Keratinocyte (primary cell): ENCODE measurements at regions not wholly inside any gene's neighbourhood (a gene's known extent, or its start where the extent isn't known, plus 50 kb on each side); places are given as distances from the start of the nearest gene placed in this dataset.

Experiments
- DNase-seq: peaks from one replicate; pipeline ENCODE4 v3.0.0-alpha.2; 2011; ENCODE audit warnings: low read depth, missing footprints, low spot score
- FAIRE-seq: peaks from 2 replicates; lab custom pipeline; 2011; peaks lifted over from hg19 to GRCh38; lab: Jason Lieb, UNC
- H2AFZ ChIP-seq: 2 replicates; pipeline ENCODE4 v1.6.0; 2012; ENCODE audit warnings: low read length, control low read depth, inconsistent platforms; ENCODE audit not compliant: control insufficient read depth
- H3K27ac ChIP-seq: 2 replicates; pipeline ENCODE4 v1.5.1; 2011; ENCODE audit warnings: low read length; ENCODE audit not compliant: control insufficient read depth, insufficient read depth
- H3K27me3 ChIP-seq: 3 replicates; pipeline ENCODE4 v1.6.0; 2011; ENCODE audit warnings: low read length; ENCODE audit not compliant: control insufficient read depth, insufficient read depth; ENCODE audit errors: extremely low read depth
- H3K36me3 ChIP-seq, 2 experiments: 2 replicates in 1 of 2; 3 replicates in 1 of 2; pipeline ENCODE4 v1.5.1; 2011; ENCODE audit warnings: low read length in 2 of 2, mild to moderate bottlenecking in 1 of 2; ENCODE audit not compliant: control insufficient read depth in 2 of 2, insufficient read depth in 2 of 2; ENCODE audit errors: extremely low read depth in 1 of 2
- H3K4me1 ChIP-seq: 3 replicates; pipeline ENCODE4 v1.5.1; 2011; ENCODE audit warnings: low read length; ENCODE audit not compliant: control insufficient read depth, insufficient read depth; ENCODE audit errors: extremely low read depth
- H3K4me2 ChIP-seq: 3 replicates; pipeline ENCODE4 v1.6.0; 2011; ENCODE audit warnings: low read depth, low read length; ENCODE audit not compliant: control insufficient read depth, insufficient read depth; ENCODE audit errors: extremely low read depth
- H3K4me3 ChIP-seq, 3 experiments: fragments of 200-600 bp in 1 of 3; sonication (generic) in 1 of 3; 2 replicates in 2 of 3; 3 replicates in 1 of 3; pipeline ENCODE4 v1.5.1; 2011 to 2016; ENCODE audit warnings: low read length in 3 of 3, mild to moderate bottlenecking in 3 of 3, control low read depth in 2 of 3, inconsistent platforms in 1 of 3, low read depth in 1 of 3, mixed read lengths in 1 of 3, mixed run types in 1 of 3, moderate library complexity in 1 of 3; ENCODE audit not compliant: control insufficient read depth in 2 of 3, insufficient read depth in 2 of 3; ENCODE audit errors: extremely low read depth in 1 of 3
- H3K79me2 ChIP-seq: 2 replicates; pipeline ENCODE4 v1.6.0; 2012; ENCODE audit warnings: low read length; ENCODE audit not compliant: control insufficient read depth, insufficient read depth
- H3K9ac ChIP-seq: 3 replicates; pipeline ENCODE4 v1.6.0; 2011; ENCODE audit warnings: low read length; ENCODE audit not compliant: control insufficient read depth, insufficient read depth; ENCODE audit errors: extremely low read depth
- H3K9me1 ChIP-seq: 3 replicates; pipeline ENCODE4 v1.6.0; 2011; ENCODE audit warnings: low read length; ENCODE audit not compliant: control insufficient read depth, insufficient read depth; ENCODE audit errors: extremely low read depth
- H3K9me3 ChIP-seq: 2 replicates; pipeline ENCODE4 v1.5.1; 2012; ENCODE audit warnings: low read depth, low read length; ENCODE audit not compliant: control insufficient read depth
- H4K20me1 ChIP-seq: 3 replicates; pipeline ENCODE4 v1.6.0; 2011; ENCODE audit warnings: low read length; ENCODE audit not compliant: control insufficient read depth, insufficient read depth; ENCODE audit errors: extremely low read depth
- EZH2 ChIP-seq: IDR thresholded peaks from one replicate; pipeline ENCODE4 v1.6.1; 2012; ENCODE audit warnings: inconsistent platforms, mild to moderate bottlenecking, low read length, moderate library complexity
- dilution Hi-C: fragments of 300-500 bp; cut with MboI; formaldehyde crosslinking; loops from one replicate; pipeline ENCODE4 v1.7.0; 2020; ENCODE audit warnings: low sequenced_read_pairs; ENCODE audit not compliant: extremely low pct_ligation_motif_present
- TF ChIP-seq, protein P1 (sequence below), 3 experiments: IDR thresholded peaks in 1 of 3; conservative IDR thresholded peaks in 1 of 3; optimal IDR thresholded peaks in 1 of 3; 2 replicates in 2 of 3; 3 replicates in 1 of 3; pipeline versions ENCODE3 to v1.5.1; 2011; ENCODE audit warnings: low read length in 3 of 3, mild to moderate bottlenecking in 3 of 3, moderate library complexity in 2 of 3, control low read depth in 1 of 3, inconsistent platforms in 1 of 3; ENCODE audit not compliant: insufficient read depth in 2 of 3; ENCODE audit errors: extremely low read depth in 1 of 3

DNA sequence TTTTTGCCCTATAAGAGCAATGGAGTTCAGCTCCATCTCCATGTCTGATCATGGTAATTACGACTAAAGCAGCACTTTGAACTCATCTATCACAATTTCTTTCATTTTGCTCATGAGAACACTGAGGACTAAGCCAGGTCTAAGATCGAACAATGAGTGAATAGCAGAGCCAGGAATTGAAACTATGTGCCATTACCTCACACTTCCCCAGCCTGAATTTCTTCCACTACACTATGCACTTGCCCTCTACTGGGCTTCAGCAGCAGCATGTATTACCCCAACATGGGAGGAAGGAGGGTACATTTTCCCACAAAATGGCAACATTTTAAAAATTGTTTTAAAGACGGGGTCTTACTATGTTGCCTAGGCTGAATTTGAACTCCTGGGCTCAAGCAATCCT is 274.7 kb upstream of the FGF13 start:
- dilution Hi-C loops: no loop called here
- H3K4me2 ChIP-seq: no peak overlapping the region
- H3K36me3 ChIP-seq: no peaks in the 10 kb centered on the region
- H3K9ac ChIP-seq: no peak overlapping the region
- no peak for DNase-seq
- no peak for FAIRE-seq
- TF ChIP-seq, protein P1, sequence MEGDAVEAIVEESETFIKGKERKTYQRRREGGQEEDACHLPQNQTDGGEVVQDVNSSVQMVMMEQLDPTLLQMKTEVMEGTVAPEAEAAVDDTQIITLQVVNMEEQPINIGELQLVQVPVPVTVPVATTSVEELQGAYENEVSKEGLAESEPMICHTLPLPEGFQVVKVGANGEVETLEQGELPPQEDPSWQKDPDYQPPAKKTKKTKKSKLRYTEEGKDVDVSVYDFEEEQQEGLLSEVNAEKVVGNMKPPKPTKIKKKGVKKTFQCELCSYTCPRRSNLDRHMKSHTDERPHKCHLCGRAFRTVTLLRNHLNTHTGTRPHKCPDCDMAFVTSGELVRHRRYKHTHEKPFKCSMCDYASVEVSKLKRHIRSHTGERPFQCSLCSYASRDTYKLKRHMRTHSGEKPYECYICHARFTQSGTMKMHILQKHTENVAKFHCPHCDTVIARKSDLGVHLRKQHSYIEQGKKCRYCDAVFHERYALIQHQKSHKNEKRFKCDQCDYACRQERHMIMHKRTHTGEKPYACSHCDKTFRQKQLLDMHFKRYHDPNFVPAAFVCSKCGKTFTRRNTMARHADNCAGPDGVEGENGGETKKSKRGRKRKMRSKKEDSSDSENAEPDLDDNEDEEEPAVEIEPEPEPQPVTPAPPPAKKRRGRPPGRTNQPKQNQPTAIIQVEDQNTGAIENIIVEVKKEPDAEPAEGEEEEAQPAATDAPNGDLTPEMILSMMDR (optimal IDR thresholded peaks at IDR 0.05 in 1 of 3, IDR thresholded peaks at IDR 0.05 in 1 of 3, conservative IDR thresholded peaks at IDR 0.05 in 1 of 3; ENCODE audit: extremely low read depth in 1 of 3, insufficient read depth in 2 of 3, low read length in 3 of 3): no peak
- TF ChIP-seq EZH2: no peak
- no peaks in the 10 kb centered on the region for H3K79me2 ChIP-seq
- no peaks in the 10 kb centered on the region for H3K9me3 ChIP-seq
- H2AFZ ChIP-seq: no peak overlapping the region
- no peaks in the 10 kb centered on the region for H3K27me3 ChIP-seq
- no peaks in the 10 kb centered on the region for H4K20me1 ChIP-seq
- no peaks in the 10 kb centered on the region for H3K9me1 ChIP-seq
- H3K4me3 ChIP-seq: no peak overlapping the region
- H3K4me1 ChIP-seq: no peaks in the 10 kb centered on the region
- H3K27ac ChIP-seq: no peak overlapping the region

DNA sequence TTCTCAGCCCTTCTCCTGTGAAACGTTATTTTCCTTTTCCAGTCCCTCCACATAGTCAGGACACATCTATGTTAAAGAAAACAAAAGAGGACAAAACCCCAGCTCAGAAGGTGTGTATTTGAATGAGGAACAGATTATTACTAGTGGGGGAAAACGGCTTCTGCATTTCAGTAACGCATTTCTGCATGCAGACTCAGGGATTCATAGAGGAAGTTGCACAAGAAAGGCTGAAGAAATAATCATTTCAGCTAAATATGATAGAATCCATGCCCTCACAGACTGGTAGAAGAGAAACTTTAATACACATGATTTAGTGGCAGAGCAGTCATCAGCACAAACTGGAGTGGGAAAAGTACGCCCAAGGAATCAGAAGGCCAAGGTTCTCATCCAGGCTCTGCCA is 270.8 kb upstream of the FGF13 start:
- H3K27me3 ChIP-seq: no peaks in the 10 kb centered on the region
- TF ChIP-seq EZH2: no peak
- TF ChIP-seq, protein P1 (optimal IDR thresholded peaks at IDR 0.05 in 1 of 3, IDR thresholded peaks at IDR 0.05 in 1 of 3, conservative IDR thresholded peaks at IDR 0.05 in 1 of 3; ENCODE audit: extremely low read depth in 1 of 3, insufficient read depth in 2 of 3, low read length in 3 of 3): no peak
- no peak overlapping the region for H2AFZ ChIP-seq
- no peak overlapping the region for H3K9ac ChIP-seq
- no peaks in the 10 kb centered on the region for H3K79me2 ChIP-seq
- no peaks in the 10 kb centered on the region for H3K9me1 ChIP-seq
- no peaks in the 10 kb centered on the region for H3K9me3 ChIP-seq
- H4K20me1 ChIP-seq: no peaks in the 10 kb centered on the region
- no peak overlapping the region for H3K4me3 ChIP-seq
- no peaks in the 10 kb centered on the region for H3K36me3 ChIP-seq
- no peak for DNase-seq
- no peaks in the 10 kb centered on the region for H3K4me1 ChIP-seq
- no peak overlapping the region for H3K4me2 ChIP-seq
- dilution Hi-C loops: no loop called here
- FAIRE-seq: no peak
- H3K27ac ChIP-seq: no peak overlapping the region
